Gastroesophageal sphincter (tissue), 3 donors: ENCODE measurements at regions not wholly inside any gene's neighbourhood (a gene's known extent, or its start where the extent isn't known, plus 50 kb on each side); places are given as distances from the start of the nearest gene placed in this dataset.

Experiments used
- POLR2A ChIP-seq, 2 donors: fragments of 450-650 bp; IDR thresholded peaks; one replicate each; pipeline ENCODE4 v1.6.1; 2017; ENCODE audit warnings: antibody characterized with exemption in 2 of 2, mild to moderate bottlenecking in 2 of 2, moderate library complexity in 1 of 2
- POLR2AphosphoS5 ChIP-seq: sonication (generic); formaldehyde crosslinking; IDR thresholded peaks from one replicate; pipeline ENCODE4 v1.6.1; 2017; ENCODE audit warnings: antibody characterized with exemption
- TF ChIP-seq, protein P1 (sequence below), 4 experiments: fragments of 200-600 bp in 2 of 4; fragments of 450-650 bp in 2 of 4; sonication (generic) in 1 of 4; IDR thresholded peaks; one replicate each; pipeline ENCODE4 v1.5.1; 2017 to 2019; ENCODE audit warnings: antibody characterized with exemption in 4 of 4, mild to moderate bottlenecking in 2 of 4, moderate library complexity in 2 of 4

DNA sequence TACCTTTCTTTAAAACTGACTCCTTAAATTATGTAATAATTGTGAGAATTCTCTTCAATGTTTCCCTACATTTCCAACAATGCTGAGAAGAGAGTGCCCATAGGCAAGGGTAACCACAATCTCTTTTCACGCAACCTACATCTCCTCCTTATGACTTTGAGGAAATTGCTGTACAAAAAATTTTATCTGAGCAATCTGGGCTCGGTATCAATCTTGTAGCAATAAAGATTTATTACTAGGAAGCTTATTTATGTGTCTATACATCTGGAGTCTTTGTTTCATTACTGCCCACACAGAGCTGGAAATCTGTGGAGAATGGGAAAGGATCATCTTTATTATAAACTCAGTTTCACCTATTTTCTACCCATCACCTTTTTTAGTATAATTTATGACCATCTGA, 913.8 kb upstream of the SORCS1 start:
- TF ChIP-seq, protein P1, sequence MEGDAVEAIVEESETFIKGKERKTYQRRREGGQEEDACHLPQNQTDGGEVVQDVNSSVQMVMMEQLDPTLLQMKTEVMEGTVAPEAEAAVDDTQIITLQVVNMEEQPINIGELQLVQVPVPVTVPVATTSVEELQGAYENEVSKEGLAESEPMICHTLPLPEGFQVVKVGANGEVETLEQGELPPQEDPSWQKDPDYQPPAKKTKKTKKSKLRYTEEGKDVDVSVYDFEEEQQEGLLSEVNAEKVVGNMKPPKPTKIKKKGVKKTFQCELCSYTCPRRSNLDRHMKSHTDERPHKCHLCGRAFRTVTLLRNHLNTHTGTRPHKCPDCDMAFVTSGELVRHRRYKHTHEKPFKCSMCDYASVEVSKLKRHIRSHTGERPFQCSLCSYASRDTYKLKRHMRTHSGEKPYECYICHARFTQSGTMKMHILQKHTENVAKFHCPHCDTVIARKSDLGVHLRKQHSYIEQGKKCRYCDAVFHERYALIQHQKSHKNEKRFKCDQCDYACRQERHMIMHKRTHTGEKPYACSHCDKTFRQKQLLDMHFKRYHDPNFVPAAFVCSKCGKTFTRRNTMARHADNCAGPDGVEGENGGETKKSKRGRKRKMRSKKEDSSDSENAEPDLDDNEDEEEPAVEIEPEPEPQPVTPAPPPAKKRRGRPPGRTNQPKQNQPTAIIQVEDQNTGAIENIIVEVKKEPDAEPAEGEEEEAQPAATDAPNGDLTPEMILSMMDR (IDR thresholded peaks at IDR 0.05): no peak
- TF ChIP-seq POLR2AphosphoS5: no peak
- TF ChIP-seq POLR2A (IDR thresholded peaks at IDR 0.05): no peak
